GM12892 (cell line): ENCODE measurements at regions not wholly inside any gene's neighbourhood (a gene's known extent, or its start where the extent isn't known, plus 50 kb on each side); places are given as distances from the start of the nearest gene placed in this dataset.

Source experiments
- POLR2A ChIP-seq: IDR thresholded peaks from 2 replicates; pipeline ENCODE4 v1.6.1; 2011; ENCODE audit warnings: low read depth, low read length, control low read depth
- TAF1 ChIP-seq: IDR thresholded peaks from 2 replicates; pipeline ENCODE4 v1.6.1; 2011; ENCODE audit warnings: low read depth, mild to moderate bottlenecking, control low read depth, low read length, borderline replicate concordance

GRCh38 chr3:81846988-81847387, 85.5 kb upstream of the GBE1 start:
- no peak for TF ChIP-seq POLR2A
- TF ChIP-seq TAF1, result no peak
